ENCODE measurements at regions not wholly inside any gene's neighbourhood (a gene's known extent, or its start where the extent isn't known, plus 50 kb on each side); places are given as distances from the start of the nearest gene placed in this dataset.

GRCh38 chr5:12183003-12183402 lies 278.8 kb upstream of the CTNND2 start:
- H3K9me3 Mint-ChIP-seq (ENCODE audit: unreplicated experiment) = no peaks in the 10 kb centered on the region
- TF ChIP-seq, protein P1, sequence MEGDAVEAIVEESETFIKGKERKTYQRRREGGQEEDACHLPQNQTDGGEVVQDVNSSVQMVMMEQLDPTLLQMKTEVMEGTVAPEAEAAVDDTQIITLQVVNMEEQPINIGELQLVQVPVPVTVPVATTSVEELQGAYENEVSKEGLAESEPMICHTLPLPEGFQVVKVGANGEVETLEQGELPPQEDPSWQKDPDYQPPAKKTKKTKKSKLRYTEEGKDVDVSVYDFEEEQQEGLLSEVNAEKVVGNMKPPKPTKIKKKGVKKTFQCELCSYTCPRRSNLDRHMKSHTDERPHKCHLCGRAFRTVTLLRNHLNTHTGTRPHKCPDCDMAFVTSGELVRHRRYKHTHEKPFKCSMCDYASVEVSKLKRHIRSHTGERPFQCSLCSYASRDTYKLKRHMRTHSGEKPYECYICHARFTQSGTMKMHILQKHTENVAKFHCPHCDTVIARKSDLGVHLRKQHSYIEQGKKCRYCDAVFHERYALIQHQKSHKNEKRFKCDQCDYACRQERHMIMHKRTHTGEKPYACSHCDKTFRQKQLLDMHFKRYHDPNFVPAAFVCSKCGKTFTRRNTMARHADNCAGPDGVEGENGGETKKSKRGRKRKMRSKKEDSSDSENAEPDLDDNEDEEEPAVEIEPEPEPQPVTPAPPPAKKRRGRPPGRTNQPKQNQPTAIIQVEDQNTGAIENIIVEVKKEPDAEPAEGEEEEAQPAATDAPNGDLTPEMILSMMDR (IDR thresholded peaks at IDR 0.05; ENCODE audit: unreplicated experiment) = no peak
- no peak for DNase-seq (ENCODE audit: unreplicated experiment)
- no TSS peak for BruUV-seq (replicated peaks)
- H3K4me3 Mint-ChIP-seq (ENCODE audit: unreplicated experiment) = no peak overlapping the region
- H3K4me1 Mint-ChIP-seq (ENCODE audit: insufficient read depth, unreplicated experiment) = no peaks in the 10 kb centered on the region
- POLR2A ChIA-PET = no interaction called here
- CTCF ChIA-PET = no interaction called here
- no peaks in the 10 kb centered on the region for H3K27me3 Mint-ChIP-seq (ENCODE audit: insufficient read depth, unreplicated experiment)
- intact Hi-C loops (cut with micrococcal nuclease) = no loop called here
- no peaks in the 10 kb centered on the region for H3K36me3 Mint-ChIP-seq (ENCODE audit: insufficient read depth, unreplicated experiment)
- no peak overlapping the region for H3K27ac Mint-ChIP-seq (ENCODE audit: low read depth, unreplicated experiment)

DNA sequence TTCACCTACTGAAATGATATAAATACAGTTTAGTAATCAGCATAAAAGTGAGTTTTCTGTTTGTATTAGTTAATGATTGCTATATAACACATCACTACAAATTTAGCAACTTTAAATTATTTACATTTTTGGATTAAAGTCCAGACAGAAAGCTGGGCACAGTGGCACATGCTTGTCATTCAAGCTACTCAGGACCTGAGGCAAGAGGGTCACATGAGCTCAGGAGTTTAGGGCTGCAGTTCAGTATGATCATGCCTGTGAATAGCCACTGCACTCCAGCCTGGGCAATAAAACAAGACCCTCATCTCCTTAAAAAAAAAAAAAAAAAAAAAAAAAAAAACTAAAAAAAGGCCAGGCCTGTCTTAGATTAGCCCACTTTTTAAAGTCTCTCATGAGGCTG lies 273.6 kb upstream of the CTNND2 start:
- no peak overlapping the region for H3K4me3 Mint-ChIP-seq (ENCODE audit: unreplicated experiment)
- no peaks in the 10 kb centered on the region for H3K4me1 Mint-ChIP-seq (ENCODE audit: insufficient read depth, unreplicated experiment)
- H3K36me3 Mint-ChIP-seq (ENCODE audit: insufficient read depth, unreplicated experiment) = no peaks in the 10 kb centered on the region
- H3K9me3 Mint-ChIP-seq (ENCODE audit: unreplicated experiment) = no peaks in the 10 kb centered on the region
- BruUV-seq (replicated peaks) = no TSS peak
- no peak for DNase-seq (ENCODE audit: unreplicated experiment)
- H3K27ac Mint-ChIP-seq (ENCODE audit: low read depth, unreplicated experiment) = no peak overlapping the region
- intact Hi-C loops (cut with micrococcal nuclease) = no loop called here
- POLR2A ChIA-PET = no interaction called here
- no peaks in the 10 kb centered on the region for H3K27me3 Mint-ChIP-seq (ENCODE audit: insufficient read depth, unreplicated experiment)
- CTCF ChIA-PET = no interaction called here
- TF ChIP-seq, protein P1 (IDR thresholded peaks at IDR 0.05; ENCODE audit: unreplicated experiment) = no peak

GRCh38 chr5:12177225-12177624 lies 273.0 kb upstream of the CTNND2 start:
- no peak overlapping the region for H3K4me3 Mint-ChIP-seq (ENCODE audit: unreplicated experiment)
- CTCF ChIA-PET = interaction anchor here (0.6 kb wide), 1 partner anchor 1232 kb away, joined by 3 read pairs; no protein-coding TSS in a partner anchor
- H3K9me3 Mint-ChIP-seq (ENCODE audit: unreplicated experiment) = no peaks in the 10 kb centered on the region
- intact Hi-C loops (cut with micrococcal nuclease) = no loop called here
- H3K36me3 Mint-ChIP-seq (ENCODE audit: insufficient read depth, unreplicated experiment) = no peaks in the 10 kb centered on the region
- H3K4me1 Mint-ChIP-seq (ENCODE audit: insufficient read depth, unreplicated experiment) = no peaks in the 10 kb centered on the region
- POLR2A ChIA-PET = no interaction called here
- TF ChIP-seq, protein P1 (IDR thresholded peaks at IDR 0.05; ENCODE audit: unreplicated experiment) = no peak
- no peaks in the 10 kb centered on the region for H3K27me3 Mint-ChIP-seq (ENCODE audit: insufficient read depth, unreplicated experiment)
- no peak for DNase-seq (ENCODE audit: unreplicated experiment)
- no peak overlapping the region for H3K27ac Mint-ChIP-seq (ENCODE audit: low read depth, unreplicated experiment)
- BruUV-seq (replicated peaks) = no TSS peak

- no peak for DNase-seq (ENCODE audit: unreplicated experiment)
Measured at GRCh38 chr5:12175914-12176585, 271.8 kb upstream of the CTNND2 start.

More at GRCh38 chr5:12175914-12176585, 271.8 kb upstream of the CTNND2 start:
- no TSS peak for BruUV-seq (replicated peaks)
- TF ChIP-seq, protein P1 (IDR thresholded peaks at IDR 0.05; ENCODE audit: unreplicated experiment) = no peak
- Mint-ChIP-seq H3K4me3 (ENCODE audit: unreplicated experiment) (no peak overlapping the region), H3K27me3 (ENCODE audit: insufficient read depth, unreplicated experiment) (no peaks in the 10 kb centered on the region), H3K27ac (ENCODE audit: low read depth, unreplicated experiment) (no peak overlapping the region), H3K4me1 (ENCODE audit: insufficient read depth, unreplicated experiment) (no peaks in the 10 kb centered on the region), H3K36me3 (ENCODE audit: insufficient read depth, unreplicated experiment) (no peaks in the 10 kb centered on the region), H3K9me3 (ENCODE audit: unreplicated experiment) (no peaks in the 10 kb centered on the region)
- ChIA-PET CTCF (no interaction called here), POLR2A (no interaction called here)
- intact Hi-C loops (cut with micrococcal nuclease) = no loop called here

Data from MCF 10A (cell line).